ENCODE measurements at regions not wholly inside any gene's neighbourhood (a gene's known extent, or its start where the extent isn't known, plus 50 kb on each side); places are given as distances from the start of the nearest gene placed in this dataset.

DNA sequence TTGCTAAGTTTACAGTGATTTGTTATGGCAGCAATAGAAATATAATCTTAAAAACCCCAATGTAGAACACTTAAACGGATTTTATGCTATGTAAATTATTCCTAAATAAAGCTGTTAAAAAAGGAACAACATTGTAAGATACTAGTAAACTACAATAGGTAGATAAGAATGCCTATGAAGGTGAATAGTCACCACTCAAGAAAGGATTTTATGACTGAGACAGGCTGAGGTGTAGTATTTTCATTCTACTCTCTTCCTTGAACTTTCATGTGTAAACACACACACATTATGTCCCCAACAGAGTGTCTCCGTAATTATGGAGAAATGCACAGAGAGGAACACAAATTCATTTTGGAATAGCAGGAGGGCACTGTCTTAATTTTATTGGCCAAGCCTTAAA, 183.9 kb upstream of the ST6GAL2 start:
- Histone ChIP-seq H3K4me3 (ENCODE audit: low read length) (no peak overlapping the region), H3K9me3 (ENCODE audit: control insufficient read depth, low read length) (no peaks in the 10 kb centered on the region), H3K9ac (ENCODE audit: low read length) (no peak overlapping the region), H3K27me3 (replicated peaks; ENCODE audit: control insufficient read depth, insufficient read depth, low read length) (no peaks in the 10 kb centered on the region), H3K36me3 (ENCODE audit: control insufficient read depth, insufficient read depth, low read length, severe bottlenecking) (no peaks in the 10 kb centered on the region), H3K4me1 (ENCODE audit: control insufficient read depth, insufficient read depth, low read length) (no peaks in the 10 kb centered on the region)
- no peak for DNase-seq (ENCODE audit: low read depth)

DNA sequence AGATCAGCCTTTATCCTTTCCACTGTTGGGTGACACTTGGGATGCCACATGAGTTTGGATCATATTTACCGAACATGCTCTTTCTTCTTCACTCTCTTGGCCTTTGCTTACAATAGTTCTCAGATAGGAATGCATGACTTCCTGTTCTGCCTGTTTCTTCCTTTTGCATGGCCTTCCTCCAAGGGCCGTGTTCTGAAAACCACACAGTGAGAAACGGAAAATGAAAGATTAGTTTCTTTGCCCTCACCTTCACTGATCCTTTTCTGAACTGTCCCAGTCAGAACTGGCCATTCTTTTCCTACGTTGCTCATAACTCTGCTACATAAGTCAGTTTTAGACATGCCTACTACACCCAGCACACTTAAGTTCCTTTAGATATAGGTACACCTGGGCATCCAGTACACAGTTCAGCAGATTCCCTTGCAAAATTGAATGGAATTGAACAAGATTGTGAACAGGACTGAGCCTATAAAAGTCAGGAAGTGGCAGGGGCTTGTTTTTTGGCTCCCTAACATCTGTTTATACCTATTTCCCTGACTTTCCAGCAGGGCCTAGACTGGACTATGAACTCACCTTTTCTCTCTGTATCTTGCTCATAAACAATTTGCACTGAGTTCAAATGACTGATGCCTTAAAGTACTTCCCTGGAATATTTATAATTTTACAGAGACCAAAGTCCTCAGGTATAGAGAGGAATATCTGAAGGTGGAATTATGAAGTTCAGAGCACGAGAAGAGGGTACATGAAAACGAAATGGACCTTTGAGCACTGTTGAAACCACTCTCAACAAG, 186.4 kb upstream of the ST6GAL2 start:
- H3K36me3 ChIP-seq (ENCODE audit: control insufficient read depth, insufficient read depth, low read length, severe bottlenecking) = no peaks in the 10 kb centered on the region
- DNase-seq (ENCODE audit: low read depth) = peak; percentile 47
- H3K4me3 ChIP-seq (ENCODE audit: low read length) = no peak overlapping the region
- H3K4me1 ChIP-seq (ENCODE audit: control insufficient read depth, insufficient read depth, low read length) = no peaks in the 10 kb centered on the region
- no peaks in the 10 kb centered on the region for H3K27me3 ChIP-seq (replicated peaks; ENCODE audit: control insufficient read depth, insufficient read depth, low read length)
- no peaks in the 10 kb centered on the region for H3K9me3 ChIP-seq (ENCODE audit: control insufficient read depth, low read length)
- no peak overlapping the region for H3K9ac ChIP-seq (ENCODE audit: low read length)

DNA sequence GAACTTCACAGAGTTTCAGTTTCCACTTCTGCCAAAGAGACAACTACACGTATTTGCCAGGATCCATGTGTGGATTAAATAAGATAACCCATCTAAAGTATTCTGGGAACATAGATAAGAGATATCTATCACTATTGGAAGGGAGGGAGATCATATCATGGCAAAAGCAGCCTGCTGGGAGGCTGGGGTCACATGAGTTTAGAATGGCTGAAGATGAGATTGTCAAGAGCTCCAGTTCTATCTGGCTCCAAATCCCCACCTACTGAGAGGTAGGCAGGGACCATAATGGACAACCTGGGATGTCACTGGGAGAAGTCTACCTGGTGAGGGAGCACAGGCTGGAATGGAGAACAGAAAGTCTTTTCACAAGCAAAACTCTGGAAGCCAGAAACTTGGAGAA, 192.6 kb upstream of the ST6GAL2 start:
- H3K36me3 ChIP-seq (ENCODE audit: control insufficient read depth, insufficient read depth, low read length, severe bottlenecking) = no peaks in the 10 kb centered on the region
- no peak for DNase-seq (ENCODE audit: low read depth)
- H3K4me3 ChIP-seq (ENCODE audit: low read length) = no peak overlapping the region
- H3K9ac ChIP-seq (ENCODE audit: low read length) = no peak overlapping the region
- no peaks in the 10 kb centered on the region for H3K27me3 ChIP-seq (replicated peaks; ENCODE audit: control insufficient read depth, insufficient read depth, low read length)
- no peaks in the 10 kb centered on the region for H3K9me3 ChIP-seq (ENCODE audit: control insufficient read depth, low read length)
- H3K4me1 ChIP-seq (ENCODE audit: control insufficient read depth, insufficient read depth, low read length) = no peaks in the 10 kb centered on the region

DNA sequence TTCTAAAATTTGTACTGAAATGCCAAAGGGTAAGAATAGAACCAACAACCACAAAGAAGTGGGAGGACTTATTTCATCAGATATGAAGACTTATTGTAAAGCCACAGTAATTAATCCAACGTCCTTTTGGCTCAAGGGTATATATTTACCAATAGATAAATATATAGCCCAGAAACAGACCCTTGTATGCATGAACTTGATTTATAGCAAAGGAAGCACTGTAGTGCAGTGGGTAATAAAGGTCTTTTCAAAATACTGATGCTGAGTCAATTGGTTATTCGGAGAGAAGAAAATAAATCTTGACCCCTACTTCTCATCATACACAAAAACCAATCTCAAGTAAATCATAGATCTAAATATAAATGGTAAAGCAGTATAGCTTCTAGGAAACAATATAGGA, 200.5 kb upstream of the ST6GAL2 start:
- Histone ChIP-seq H3K4me3 (ENCODE audit: low read length) (no peak overlapping the region), H3K9me3 (ENCODE audit: control insufficient read depth, low read length) (no peaks in the 10 kb centered on the region), H3K36me3 (ENCODE audit: control insufficient read depth, insufficient read depth, low read length, severe bottlenecking) (no peaks in the 10 kb centered on the region), H3K4me1 (ENCODE audit: control insufficient read depth, insufficient read depth, low read length) (no peaks in the 10 kb centered on the region), H3K27me3 (replicated peaks; ENCODE audit: control insufficient read depth, insufficient read depth, low read length) (no peaks in the 10 kb centered on the region), H3K9ac (ENCODE audit: low read length) (no peak overlapping the region)
- DNase-seq (ENCODE audit: low read depth) = no peak

DNA sequence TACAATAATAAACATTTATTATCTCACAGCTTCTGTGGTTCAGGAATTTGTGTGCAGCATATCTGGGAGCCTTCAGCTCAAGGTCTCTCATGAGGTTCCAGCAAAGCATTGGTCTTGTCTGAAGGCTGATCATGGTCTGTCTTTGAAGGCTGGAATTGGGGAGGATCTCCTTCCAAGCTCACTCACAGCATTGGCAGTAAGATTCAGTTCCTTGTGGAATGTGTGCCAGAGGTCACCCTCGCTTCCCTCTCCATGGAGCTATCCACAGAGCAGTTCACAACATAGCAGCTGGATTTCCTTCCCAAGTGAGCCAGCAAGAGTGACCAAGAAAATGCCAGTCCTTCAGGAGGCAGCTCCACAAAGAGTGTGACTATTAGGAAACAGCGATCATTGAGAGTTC, 202.2 kb upstream of the ST6GAL2 start:
- Histone ChIP-seq H3K9me3 (ENCODE audit: control insufficient read depth, low read length) (no peaks in the 10 kb centered on the region), H3K9ac (ENCODE audit: low read length) (no peak overlapping the region), H3K4me3 (ENCODE audit: low read length) (no peak overlapping the region), H3K27me3 (replicated peaks; ENCODE audit: control insufficient read depth, insufficient read depth, low read length) (no peaks in the 10 kb centered on the region), H3K36me3 (ENCODE audit: control insufficient read depth, insufficient read depth, low read length, severe bottlenecking) (no peaks in the 10 kb centered on the region), H3K4me1 (ENCODE audit: control insufficient read depth, insufficient read depth, low read length) (no peaks in the 10 kb centered on the region)
- DNase-seq (ENCODE audit: low read depth) = no peak

DNA sequence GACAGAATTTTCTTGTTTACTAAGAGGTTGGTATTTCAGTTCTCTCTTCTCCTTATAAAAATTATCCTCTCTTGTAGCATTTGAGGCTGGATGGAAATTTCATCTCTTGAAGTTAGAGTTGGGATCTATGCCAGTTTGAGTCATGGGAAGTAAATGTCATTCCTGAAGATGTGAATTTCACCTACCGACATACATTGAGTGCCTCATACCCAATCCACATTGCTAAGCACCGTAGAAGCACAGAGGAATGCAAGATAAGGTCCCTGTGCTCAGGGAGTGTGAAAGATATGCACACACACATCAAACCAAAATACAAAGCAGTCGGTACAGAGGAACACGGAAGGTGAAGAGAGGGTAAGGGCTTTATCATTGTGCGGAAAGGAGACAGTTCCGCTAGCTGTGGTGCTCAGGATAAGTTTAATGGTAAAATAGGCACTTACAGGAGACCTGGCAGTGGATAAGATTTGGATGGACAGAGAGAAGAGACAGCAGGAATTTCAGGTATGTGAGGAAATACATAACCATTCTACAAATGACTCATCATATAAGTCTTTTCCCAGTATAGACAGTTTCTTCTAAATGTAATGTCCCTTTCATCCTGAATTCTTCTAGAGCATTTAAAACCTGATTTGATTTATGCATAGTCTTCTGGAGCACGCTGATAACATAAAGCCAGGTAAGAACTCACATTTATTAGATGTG, 205.3 kb upstream of the ST6GAL2 start:
- Histone ChIP-seq H3K9me3 (ENCODE audit: control insufficient read depth, low read length) (no peaks in the 10 kb centered on the region), H3K9ac (ENCODE audit: low read length) (no peak overlapping the region), H3K27me3 (replicated peaks; ENCODE audit: control insufficient read depth, insufficient read depth, low read length) (no peaks in the 10 kb centered on the region), H3K36me3 (ENCODE audit: control insufficient read depth, insufficient read depth, low read length, severe bottlenecking) (no peaks in the 10 kb centered on the region), H3K4me1 (ENCODE audit: control insufficient read depth, insufficient read depth, low read length) (no peaks in the 10 kb centered on the region), H3K4me3 (ENCODE audit: low read length) (no peak overlapping the region)
- peak; percentile 56 for DNase-seq (ENCODE audit: low read depth)

DNA sequence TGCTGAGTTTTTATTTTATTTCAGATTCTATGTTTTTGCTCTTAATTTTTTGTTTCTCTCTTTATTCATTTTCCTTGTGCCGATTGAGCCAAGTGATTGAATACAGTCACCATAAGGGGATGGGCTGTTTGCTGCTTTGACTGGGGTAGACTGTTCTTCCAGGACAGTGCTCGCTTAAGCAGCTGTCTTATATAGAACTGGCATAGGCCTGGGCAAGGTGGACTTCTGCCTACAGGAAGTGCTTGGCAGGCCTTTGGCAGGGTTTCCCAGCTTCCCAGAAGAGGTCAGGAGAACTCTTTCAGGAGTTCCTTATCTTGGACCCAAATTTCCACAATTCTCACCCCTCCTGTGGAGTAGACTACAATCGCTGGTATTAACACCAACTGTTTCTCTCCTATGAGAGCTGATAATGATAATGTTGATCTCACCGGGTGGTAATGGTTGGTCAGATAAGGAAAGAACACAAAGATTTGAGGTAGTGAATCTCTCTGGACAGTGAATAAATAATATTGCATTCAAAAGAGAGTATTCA, 207.5 kb upstream of the ST6GAL2 start:
- H3K36me3 ChIP-seq (ENCODE audit: control insufficient read depth, insufficient read depth, low read length, severe bottlenecking) = no peaks in the 10 kb centered on the region
- DNase-seq (ENCODE audit: low read depth) = no peak
- H3K27me3 ChIP-seq (replicated peaks; ENCODE audit: control insufficient read depth, insufficient read depth, low read length) = no peaks in the 10 kb centered on the region
- no peaks in the 10 kb centered on the region for H3K4me1 ChIP-seq (ENCODE audit: control insufficient read depth, insufficient read depth, low read length)
- no peaks in the 10 kb centered on the region for H3K9me3 ChIP-seq (ENCODE audit: control insufficient read depth, low read length)
- no peak overlapping the region for H3K4me3 ChIP-seq (ENCODE audit: low read length)
- H3K9ac ChIP-seq (ENCODE audit: low read length) = no peak overlapping the region

DNA sequence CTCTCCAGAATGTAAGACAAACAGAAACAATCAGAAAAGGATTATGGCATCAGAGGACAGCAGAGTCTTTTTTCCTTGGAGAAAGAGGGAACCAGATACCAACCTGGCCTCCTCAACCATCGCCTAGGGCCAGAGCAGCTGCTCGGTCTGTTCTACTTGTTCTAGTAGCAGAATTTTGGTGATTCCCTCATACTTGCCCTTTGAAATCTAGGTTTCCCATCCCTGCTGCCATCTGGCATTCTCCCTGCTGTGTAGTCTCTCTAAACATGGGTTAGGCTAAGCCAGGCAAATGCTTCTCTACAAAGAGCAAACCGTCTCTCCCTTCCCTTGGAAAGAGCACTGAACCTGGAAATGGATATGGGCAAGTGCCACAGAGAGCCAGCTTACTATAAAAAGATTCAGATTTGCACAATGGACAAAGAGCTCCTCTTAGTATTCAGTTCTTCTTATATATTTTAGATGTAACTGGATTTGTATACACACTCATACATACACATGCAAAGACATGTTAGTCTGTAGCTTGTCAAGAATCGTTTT, 208.6 kb upstream of the ST6GAL2 start:
- H3K4me1 ChIP-seq (ENCODE audit: control insufficient read depth, insufficient read depth, low read length) = no peaks in the 10 kb centered on the region
- H3K27me3 ChIP-seq (replicated peaks; ENCODE audit: control insufficient read depth, insufficient read depth, low read length) = no peaks in the 10 kb centered on the region
- DNase-seq (ENCODE audit: low read depth) = no peak
- H3K4me3 ChIP-seq (ENCODE audit: low read length) = no peak overlapping the region
- H3K36me3 ChIP-seq (ENCODE audit: control insufficient read depth, insufficient read depth, low read length, severe bottlenecking) = no peaks in the 10 kb centered on the region
- no peak overlapping the region for H3K9ac ChIP-seq (ENCODE audit: low read length)
- H3K9me3 ChIP-seq (ENCODE audit: control insufficient read depth, low read length) = no peaks in the 10 kb centered on the region

DNA sequence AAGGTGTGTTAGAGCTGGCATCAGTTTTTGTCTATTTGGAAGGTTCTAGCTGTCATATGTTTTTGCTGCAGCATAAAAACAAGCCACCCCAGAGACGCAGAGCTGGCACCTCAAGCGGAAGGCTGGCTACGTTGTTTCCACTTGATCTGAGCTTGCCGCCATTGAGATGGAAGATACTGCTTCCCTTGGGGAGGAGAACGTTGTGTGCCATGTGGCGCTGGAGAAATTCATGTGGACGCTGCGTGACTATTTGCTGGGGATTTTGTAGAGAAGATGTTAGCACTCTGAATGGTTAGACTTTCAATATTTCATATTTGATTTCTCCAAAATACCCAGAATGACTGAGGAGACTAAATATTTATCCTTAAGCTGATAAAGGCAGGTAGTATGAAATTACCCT, 216.2 kb upstream of the ST6GAL2 start:
- Histone ChIP-seq H3K36me3 (ENCODE audit: control insufficient read depth, insufficient read depth, low read length, severe bottlenecking) (no peaks in the 10 kb centered on the region), H3K9ac (ENCODE audit: low read length) (no peak overlapping the region), H3K4me3 (ENCODE audit: low read length) (no peak overlapping the region), H3K4me1 (ENCODE audit: control insufficient read depth, insufficient read depth, low read length) (no peaks in the 10 kb centered on the region), H3K9me3 (ENCODE audit: control insufficient read depth, low read length) (no peaks in the 10 kb centered on the region), H3K27me3 (replicated peaks; ENCODE audit: control insufficient read depth, insufficient read depth, low read length) (no peaks in the 10 kb centered on the region)
- DNase-seq (ENCODE audit: low read depth) = no peak

DNA sequence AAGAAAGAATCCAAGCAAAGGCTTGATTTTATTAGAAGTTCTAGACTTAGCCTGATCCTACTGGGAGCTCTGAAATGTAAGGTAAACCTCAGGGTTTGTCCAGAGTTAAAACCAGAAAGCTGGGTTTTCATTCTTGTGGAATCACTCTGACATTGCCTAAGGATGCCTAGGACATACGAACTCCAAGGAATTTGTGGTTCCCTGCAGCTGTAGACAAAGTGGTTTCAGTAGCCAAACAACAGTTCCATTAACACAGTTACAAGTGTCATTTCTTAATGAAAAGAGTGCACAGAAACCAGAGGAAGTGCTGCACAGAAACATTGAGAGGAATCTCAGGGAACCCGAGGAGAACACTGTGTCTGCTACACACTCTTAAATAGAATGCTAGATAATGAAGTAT, 221.4 kb upstream of the ST6GAL2 start:
- H3K4me1 ChIP-seq (ENCODE audit: control insufficient read depth, insufficient read depth, low read length) = no peaks in the 10 kb centered on the region

DNA sequence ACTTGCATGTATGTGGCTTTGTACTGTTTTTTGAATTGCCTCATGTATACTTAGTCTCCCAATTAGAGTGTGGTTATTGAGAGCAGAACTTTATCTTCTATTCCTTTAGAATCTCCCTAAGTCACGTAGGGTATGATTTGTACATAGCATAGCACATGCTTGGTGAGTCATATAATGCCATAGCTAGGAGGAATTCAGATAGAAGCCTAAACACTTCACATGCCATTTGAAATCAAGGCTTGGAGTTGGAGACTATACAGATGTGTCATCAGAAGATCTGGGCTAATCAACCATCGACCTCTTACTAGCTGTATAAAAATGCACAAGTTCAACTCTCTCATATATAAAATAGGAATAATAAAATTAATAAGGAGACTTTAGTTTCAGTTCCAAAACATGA, 222.6 kb upstream of the ST6GAL2 start:
- H3K4me1 ChIP-seq (ENCODE audit: control insufficient read depth, insufficient read depth, low read length) = no peaks in the 10 kb centered on the region
- H3K27me3 ChIP-seq (replicated peaks; ENCODE audit: control insufficient read depth, insufficient read depth, low read length) = no peaks in the 10 kb centered on the region
- H3K4me3 ChIP-seq (ENCODE audit: low read length) = no peak overlapping the region
- no peaks in the 10 kb centered on the region for H3K36me3 ChIP-seq (ENCODE audit: control insufficient read depth, insufficient read depth, low read length, severe bottlenecking)
- peak; percentile 87 for DNase-seq (ENCODE audit: low read depth)
- no peak overlapping the region for H3K9ac ChIP-seq (ENCODE audit: low read length)
- H3K9me3 ChIP-seq (ENCODE audit: control insufficient read depth, low read length) = no peaks in the 10 kb centered on the region

More for the DNA sequence above, 221.4 kb upstream of the ST6GAL2 start:
- Histone ChIP-seq H3K36me3 (ENCODE audit: control insufficient read depth, insufficient read depth, low read length, severe bottlenecking) (no peaks in the 10 kb centered on the region), H3K4me3 (ENCODE audit: low read length) (no peak overlapping the region), H3K9me3 (ENCODE audit: control insufficient read depth, low read length) (no peaks in the 10 kb centered on the region), H3K9ac (ENCODE audit: low read length) (no peak overlapping the region), H3K27me3 (replicated peaks; ENCODE audit: control insufficient read depth, insufficient read depth, low read length) (no peaks in the 10 kb centered on the region)
- peak; percentile 26 for DNase-seq (ENCODE audit: low read depth)
